OCI-LY1 (cell line): ENCODE measurements at regions not wholly inside any gene's neighbourhood (a gene's known extent, or its start where the extent isn't known, plus 50 kb on each side); places are given as distances from the start of the nearest gene placed in this dataset.

Experiments used
- H2AFZ ChIP-seq: fragments of 200-600 bp; sonication (generic), shearing (Covaris generic); 2 replicates; pipeline ENCODE4 v1.6.0; 2014; ENCODE audit warnings: antibody characterized with exemption, mild to moderate bottlenecking, low read length
- H3F3A ChIP-seq: fragments of 200-600 bp; sonication (generic), shearing (Covaris generic); 2 replicates; pipeline ENCODE4 v1.6.0; 2014; ENCODE audit warnings: mild to moderate bottlenecking, antibody characterized with exemption, low read length, moderate library complexity; ENCODE audit not compliant: insufficient read depth
- H3K27ac ChIP-seq: fragments of 200-600 bp; sonication (generic); 2 replicates; pipeline ENCODE4 v1.5.1; 2014; ENCODE audit warnings: low read length, mixed run types, mild to moderate bottlenecking, low read depth; ENCODE audit not compliant: poor library complexity, severe bottlenecking
- H3K27me3 ChIP-seq: fragments of 200-600 bp; sonication (generic); 2 replicates; pipeline ENCODE4 v1.6.0; 2014; ENCODE audit warnings: antibody characterized with exemption, mild to moderate bottlenecking, low read length, moderate library complexity; ENCODE audit not compliant: insufficient read depth
- H3K36me3 ChIP-seq: fragments of 200-600 bp; sonication (generic); 2 replicates; pipeline ENCODE4 v1.6.1; 2014; ENCODE audit warnings: mild to moderate bottlenecking, antibody characterized with exemption, low read length, moderate library complexity, mixed read lengths; ENCODE audit not compliant: insufficient read depth
- H3K4me1 ChIP-seq: fragments of 200-600 bp; sonication (generic); 2 replicates; pipeline ENCODE4 v1.5.1; 2014; ENCODE audit warnings: mild to moderate bottlenecking, low read length, moderate library complexity; ENCODE audit not compliant: insufficient read depth, severe bottlenecking
- H3K4me2 ChIP-seq: fragments of 200-600 bp; sonication (generic), shearing (Covaris generic); 2 replicates; pipeline ENCODE4 v1.6.1; 2014; ENCODE audit warnings: low read length
- H3K4me3 ChIP-seq: fragments of 200-600 bp; sonication (generic); 2 replicates; pipeline ENCODE4 v1.5.1; 2014; ENCODE audit warnings: low read length, low read depth, mild to moderate bottlenecking, mixed read lengths; ENCODE audit not compliant: poor library complexity, severe bottlenecking
- H3K79me2 ChIP-seq: fragments of 200-600 bp; shearing (Covaris generic); 2 replicates; pipeline ENCODE4 v1.6.1; 2016; ENCODE audit warnings: mixed run types, low read length, mixed read lengths; ENCODE audit not compliant: insufficient read depth
- H3K9ac ChIP-seq: fragments of 200-600 bp; sonication (generic), shearing (Covaris generic); 2 replicates; pipeline ENCODE4 v1.6.1; 2014; ENCODE audit warnings: mild to moderate bottlenecking, low read length, mixed read lengths
- H3K9me2 ChIP-seq: fragments of 200-600 bp; sonication (generic), shearing (Covaris generic); 2 replicates; pipeline ENCODE4 v1.6.1; 2014; ENCODE audit warnings: low read depth, mild to moderate bottlenecking, low read length, mixed read lengths
- H3K9me3 ChIP-seq: fragments of 200-600 bp; shearing (Covaris generic); 2 replicates; pipeline ENCODE4 v1.6.1; 2014; ENCODE audit warnings: low read length, mixed read lengths
- H4K20me1 ChIP-seq: fragments of 200-600 bp; sonication (generic), shearing (Covaris generic); 2 replicates; pipeline ENCODE4 v1.6.0; 2016; ENCODE audit warnings: mild to moderate bottlenecking, low read length; ENCODE audit not compliant: insufficient read depth
- CTCF ChIP-seq: fragments of 200-600 bp; sonication (generic), shearing (Covaris generic); IDR thresholded peaks from 2 replicates; pipeline ENCODE4 v1.5.1; 2017; ENCODE audit warnings: mild to moderate bottlenecking, antibody characterized with exemption, low read length, moderate library complexity, mixed read lengths
- EZH2 ChIP-seq: fragments of 200-600 bp; sonication (generic), shearing (Covaris generic); IDR thresholded peaks from 2 replicates; pipeline ENCODE4 v1.8.0; 2017; ENCODE audit warnings: borderline replicate concordance, mixed run types, mild to moderate bottlenecking, antibody characterized with exemption, low read length, moderate library complexity, mixed read lengths

GRCh38 chr12:116404913-116405611, 127.6 kb upstream of the MED13L start:
- Histone ChIP-seq H3K79me2 (no peaks in the 10 kb centered on the region), H3K4me1 (no peaks in the 10 kb centered on the region), H3K4me3 (no peak overlapping the region), H3K27ac (no peak overlapping the region), H3K27me3 (no peaks in the 10 kb centered on the region; the same call in 1 of the 2 replicates), H2AFZ (no peak overlapping the region), H4K20me1 (no peaks in the 10 kb centered on the region), H3K4me2 (no peak overlapping the region), H3K36me3 (no peaks in the 10 kb centered on the region), H3K9ac (no peak overlapping the region), H3K9me3 (no peaks in the 10 kb centered on the region), H3F3A (no peaks in the 10 kb centered on the region), H3K9me2 (no peaks in the 10 kb centered on the region)
- TF ChIP-seq CTCF: no peak
- no peak for TF ChIP-seq EZH2

- Histone ChIP-seq H3K27me3 (no peaks in the 10 kb centered on the region; the same call in 1 of the 2 replicates), H3K4me1 (no peaks in the 10 kb centered on the region), H3K9ac (no peak overlapping the region), H2AFZ (no peak overlapping the region), H3K4me3 (no peak overlapping the region), H4K20me1 (no peaks in the 10 kb centered on the region), H3K36me3 (no peaks in the 10 kb centered on the region), H3F3A (no peaks in the 10 kb centered on the region), H3K27ac (no peak overlapping the region), H3K9me2 (no peaks in the 10 kb centered on the region), H3K79me2 (no peaks in the 10 kb centered on the region), H3K9me3 (no peaks in the 10 kb centered on the region), H3K4me2 (no peak overlapping the region)
- TF ChIP-seq CTCF: no peak
- no peak for TF ChIP-seq EZH2
Measured at GRCh38 chr12:116406529-116406928, 129.0 kb upstream of the MED13L start.

GRCh38 chr12:116408489-116409250, 131.2 kb upstream of the MED13L start:
- Histone ChIP-seq H3K27ac (no peak overlapping the region), H3K79me2 (no peaks in the 10 kb centered on the region), H3K4me3 (no peak overlapping the region), H3K4me2 (no peak overlapping the region), H3K9me2 (no peaks in the 10 kb centered on the region), H3K9ac (no peak overlapping the region), H3K9me3 (no peaks in the 10 kb centered on the region), H3K27me3 (no peaks in the 10 kb centered on the region; the same call in 1 of the 2 replicates), H3K36me3 (no peaks in the 10 kb centered on the region), H2AFZ (no peak overlapping the region), H3F3A (no peaks in the 10 kb centered on the region), H4K20me1 (no peaks in the 10 kb centered on the region), H3K4me1 (no peaks in the 10 kb centered on the region)
- TF ChIP-seq EZH2: no peak
